Stomach smooth muscle (tissue), 2 donors: ENCODE measurements at regions not wholly inside any gene's neighbourhood (a gene's known extent, or its start where the extent isn't known, plus 50 kb on each side); places are given as distances from the start of the nearest gene placed in this dataset.

Experiments
- H3K27ac ChIP-seq: one replicate; pipeline ENCODE4 v1.7.0; 2013; ENCODE audit warnings: mild to moderate bottlenecking, low read length, inconsistent platforms
- H3K27me3 ChIP-seq, 2 donors: one replicate each; pipeline ENCODE4 v1.7.0; 2013; ENCODE audit warnings: low read length in 2 of 2; ENCODE audit not compliant: insufficient read depth in 2 of 2, control insufficient read depth in 1 of 2
- H3K36me3 ChIP-seq, 2 donors: one replicate each; pipeline ENCODE4 v1.7.0; 2013; ENCODE audit warnings: low read length in 2 of 2; ENCODE audit not compliant: control insufficient read depth in 2 of 2, insufficient read depth in 2 of 2
- H3K4me1 ChIP-seq: one replicate; pipeline ENCODE4 v1.7.0; 2013; ENCODE audit warnings: low read length; ENCODE audit not compliant: control insufficient read depth, insufficient read depth
- H3K4me3 ChIP-seq, 2 donors: one replicate each; pipeline ENCODE4 v1.7.0; 2013; ENCODE audit warnings: low read length in 2 of 2
- H3K9ac ChIP-seq, 2 donors: one replicate each; pipeline ENCODE4 v1.7.0; 2013; ENCODE audit warnings: low read length in 2 of 2, mild to moderate bottlenecking in 1 of 2
- H3K9me3 ChIP-seq, 2 donors: one replicate each; pipeline ENCODE4 v1.7.0; 2013; ENCODE audit warnings: low read length in 2 of 2; ENCODE audit not compliant: control insufficient read depth in 2 of 2
- donor health status: healthy.
- donor health status: Pancreatic carcinoma.

DNA sequence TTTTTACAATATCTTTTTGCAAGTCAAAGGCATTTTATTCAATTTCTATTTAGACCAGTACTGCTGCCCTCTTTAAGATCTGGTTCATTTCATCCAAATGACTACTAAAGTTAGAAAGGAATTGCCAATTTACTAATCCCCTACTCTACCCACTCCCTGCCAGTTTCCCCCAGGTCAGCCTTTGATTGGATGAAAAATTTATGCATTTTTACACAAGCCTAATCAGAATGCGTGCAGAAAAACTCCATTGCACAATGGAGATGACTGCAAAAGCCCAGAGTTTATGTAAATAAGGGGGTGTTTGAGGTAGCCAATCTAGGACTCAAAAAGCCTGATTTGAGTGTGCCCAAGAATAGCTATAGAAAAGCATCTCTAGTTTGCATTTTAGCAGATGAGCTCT is 310.6 kb downstream of the PABPC4L start:
- Histone ChIP-seq H3K4me1 (no peaks in the 10 kb centered on the region), H3K9me3 (no peaks in the 10 kb centered on the region), H3K9ac (no peak overlapping the region), H3K27me3 (no peaks in the 10 kb centered on the region), H3K27ac (no peak overlapping the region), H3K4me3 (no peak overlapping the region), H3K36me3 (no peaks in the 10 kb centered on the region)

DNA sequence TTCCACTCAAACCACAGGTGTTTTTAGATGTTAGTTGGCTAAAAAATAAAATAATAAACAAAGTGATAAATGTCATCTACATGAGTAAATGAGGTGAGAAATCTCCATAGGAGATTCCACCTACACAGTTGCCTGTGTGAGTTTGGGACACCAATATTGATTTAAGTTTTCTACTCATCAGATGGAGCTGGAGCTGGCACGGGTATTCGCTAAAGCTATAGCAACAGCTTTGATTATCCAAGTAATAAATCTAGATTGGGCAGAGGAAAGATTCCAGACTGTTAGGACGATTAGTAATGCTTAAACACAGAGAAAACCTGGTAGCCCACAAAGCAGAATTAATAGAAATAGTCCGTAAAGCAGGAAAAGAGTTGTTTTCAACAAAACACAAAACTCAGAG is 313.9 kb downstream of the PABPC4L start:
- Histone ChIP-seq H3K27ac (no peak overlapping the region), H3K9me3 (no peaks in the 10 kb centered on the region), H3K36me3 (no peaks in the 10 kb centered on the region), H3K27me3 (no peaks in the 10 kb centered on the region), H3K9ac (no peak overlapping the region), H3K4me3 (no peak overlapping the region), H3K4me1 (no peaks in the 10 kb centered on the region)

DNA sequence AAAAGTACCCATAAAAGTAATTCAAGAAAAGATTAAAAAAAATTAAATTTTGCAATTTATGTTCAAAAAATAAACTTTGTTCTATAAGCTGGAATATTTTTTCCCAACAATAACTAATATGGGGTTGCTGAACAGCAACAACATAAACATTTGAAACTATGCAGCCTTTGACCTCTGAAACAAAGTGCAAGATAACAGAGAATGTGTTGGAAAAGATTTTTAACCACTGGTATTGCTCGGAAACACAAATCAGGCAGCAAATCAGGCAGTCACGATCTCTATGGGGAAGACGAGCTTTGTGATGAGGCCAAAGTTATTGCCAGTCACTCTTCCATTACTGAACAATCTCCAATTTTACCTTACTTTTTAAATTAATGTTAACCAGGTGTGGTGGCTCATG is 332.1 kb downstream of the PABPC4L start:
- no peak overlapping the region for H3K27ac ChIP-seq
- no peak overlapping the region for H3K4me3 ChIP-seq
- H3K4me1 ChIP-seq = no peaks in the 10 kb centered on the region
- no peaks in the 10 kb centered on the region for H3K36me3 ChIP-seq
- H3K27me3 ChIP-seq = no peaks in the 10 kb centered on the region
- H3K9ac ChIP-seq = no peak overlapping the region
- H3K9me3 ChIP-seq = no peaks in the 10 kb centered on the region

DNA sequence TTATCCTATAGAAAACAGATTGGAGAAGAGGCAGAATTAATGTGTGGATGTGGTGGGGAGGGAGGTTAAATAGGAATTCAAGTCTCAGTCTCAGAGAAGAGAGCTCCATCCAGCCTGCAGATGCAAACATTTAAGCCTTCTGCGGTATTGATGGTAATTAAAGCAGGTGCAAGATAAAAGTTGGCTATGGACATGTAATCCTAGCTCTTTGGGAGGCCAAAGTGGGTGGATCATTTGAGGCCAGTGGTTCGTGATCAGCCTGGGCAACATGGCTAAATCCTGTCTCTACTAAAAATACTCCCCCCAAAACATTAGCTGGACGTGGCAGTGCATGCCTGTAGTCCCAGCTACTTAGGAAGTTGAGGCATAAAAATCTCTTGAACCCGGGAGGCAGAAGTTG is 332.7 kb downstream of the PABPC4L start:
- no peaks in the 10 kb centered on the region for H3K4me1 ChIP-seq
- no peak overlapping the region for H3K27ac ChIP-seq
- no peak overlapping the region for H3K9ac ChIP-seq
- H3K9me3 ChIP-seq = no peaks in the 10 kb centered on the region
- H3K27me3 ChIP-seq = no peaks in the 10 kb centered on the region
- no peaks in the 10 kb centered on the region for H3K36me3 ChIP-seq
- H3K4me3 ChIP-seq = no peak overlapping the region

DNA sequence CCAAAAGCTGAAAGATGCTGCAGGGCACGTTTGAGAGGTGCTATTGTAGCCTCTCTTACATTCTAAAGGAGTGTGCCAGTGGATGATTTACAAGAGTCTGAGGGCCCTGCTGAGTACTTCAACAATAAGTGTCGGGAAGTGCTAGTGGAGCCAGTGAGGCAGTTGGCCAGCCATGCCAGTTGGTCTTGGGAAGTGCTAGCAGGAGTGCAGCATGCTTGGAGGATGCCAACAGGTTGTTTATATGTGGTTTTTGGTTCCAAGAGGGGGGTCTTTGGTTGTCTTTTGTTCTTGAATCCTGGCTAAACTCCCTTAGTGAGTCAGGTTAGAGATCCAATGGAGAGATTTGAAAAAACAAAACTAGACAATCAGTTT is 335.3 kb downstream of the PABPC4L start:
- Histone ChIP-seq H3K36me3 (no peaks in the 10 kb centered on the region), H3K27me3 (no peaks in the 10 kb centered on the region), H3K4me3 (no peak overlapping the region)

DNA sequence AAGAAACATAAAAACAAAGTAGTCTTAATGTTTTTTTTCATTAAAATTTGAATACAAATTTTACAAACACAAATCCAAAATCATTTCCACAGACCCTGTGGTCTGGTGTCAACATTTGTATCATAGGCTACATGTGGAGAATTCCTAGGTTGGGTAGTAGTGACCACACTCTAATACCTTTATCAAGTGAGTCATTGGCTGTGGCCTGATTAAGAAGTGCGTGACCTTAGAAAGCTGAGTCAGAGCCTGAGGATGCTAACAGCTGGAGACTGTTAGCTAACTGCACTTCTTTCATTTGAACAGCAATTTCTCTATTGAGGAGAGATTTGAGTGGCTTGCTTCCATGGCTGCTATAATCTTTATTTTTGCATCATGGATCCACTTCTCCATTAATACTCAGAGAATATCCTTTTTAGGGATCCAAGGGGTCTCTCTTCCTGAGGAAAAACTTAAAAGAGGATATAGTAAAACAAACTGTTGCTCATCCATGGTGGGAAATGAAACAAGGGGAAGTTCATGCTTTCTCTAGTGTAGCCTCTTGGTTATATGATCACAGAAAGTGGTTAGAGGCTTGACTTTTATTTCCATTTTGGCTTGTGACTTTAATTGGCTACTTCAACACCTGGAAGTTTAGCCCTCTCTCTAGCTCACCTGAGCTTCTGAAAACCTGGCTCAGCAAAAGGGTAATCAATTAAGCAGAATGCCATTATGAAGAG is 335.8 kb downstream of the PABPC4L start:
- Histone ChIP-seq H3K36me3 (no peaks in the 10 kb centered on the region), H3K9me3 (no peaks in the 10 kb centered on the region), H3K4me3 (no peak overlapping the region), H3K27me3 (no peaks in the 10 kb centered on the region), H3K9ac (no peak overlapping the region), H3K4me1 (no peaks in the 10 kb centered on the region), H3K27ac (no peak overlapping the region)

More for the DNA sequence above, 335.3 kb downstream of the PABPC4L start:
- no peaks in the 10 kb centered on the region for H3K9me3 ChIP-seq
- no peaks in the 10 kb centered on the region for H3K4me1 ChIP-seq
- H3K9ac ChIP-seq = no peak overlapping the region
- H3K27ac ChIP-seq = no peak overlapping the region

DNA sequence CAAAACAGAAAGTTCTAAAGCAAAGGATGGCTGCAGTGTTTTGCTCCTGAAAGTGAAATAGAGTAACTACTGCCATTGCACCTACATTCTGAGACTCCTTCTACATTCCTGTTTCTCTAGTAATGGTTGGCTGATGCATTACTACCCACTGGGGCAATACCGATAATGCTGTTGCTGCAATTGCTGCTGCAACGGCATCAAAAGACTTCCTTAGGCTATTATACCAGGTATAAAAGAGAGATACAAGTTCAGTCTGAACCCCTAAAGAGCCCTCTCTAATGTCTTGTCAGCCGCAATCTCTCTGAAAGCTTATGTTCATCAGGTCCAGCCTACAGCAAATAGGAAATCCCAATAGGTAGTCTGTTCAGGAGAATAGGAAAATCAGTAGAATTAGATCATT is 338.4 kb downstream of the PABPC4L start:
- no peaks in the 10 kb centered on the region for H3K9me3 ChIP-seq
- H3K27ac ChIP-seq = no peak overlapping the region
- no peaks in the 10 kb centered on the region for H3K36me3 ChIP-seq
- H3K4me3 ChIP-seq = no peak overlapping the region
- no peak overlapping the region for H3K9ac ChIP-seq
- no peaks in the 10 kb centered on the region for H3K4me1 ChIP-seq
- no peaks in the 10 kb centered on the region for H3K27me3 ChIP-seq

DNA sequence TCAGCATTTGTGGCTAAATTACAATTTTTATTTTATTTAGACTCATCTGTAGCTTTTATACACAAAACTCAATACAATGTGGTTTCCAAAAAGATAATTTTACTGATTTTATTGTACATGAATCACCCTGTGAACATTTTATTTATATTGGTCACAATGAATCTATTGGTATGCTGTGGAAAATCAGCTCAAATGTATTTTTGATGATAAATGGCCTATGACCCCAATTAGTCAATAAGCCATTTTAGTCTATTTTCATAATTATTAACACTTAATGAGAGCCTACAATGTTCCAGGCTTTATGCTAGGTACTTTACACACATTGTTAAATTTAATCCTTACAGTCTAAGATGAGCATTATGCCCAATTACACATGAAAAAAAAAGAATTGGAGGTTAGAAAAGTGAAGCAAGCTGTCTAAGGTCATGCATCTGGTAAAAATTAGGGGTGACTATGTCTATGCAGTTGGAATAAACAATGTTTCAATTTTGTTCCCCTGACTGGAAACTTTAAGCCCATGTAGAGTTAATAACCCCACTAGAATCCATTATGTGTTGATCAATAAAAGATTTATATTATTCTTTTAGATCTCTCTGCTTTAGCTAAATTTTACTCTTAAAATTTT is 344.7 kb downstream of the PABPC4L start:
- no peaks in the 10 kb centered on the region for H3K9me3 ChIP-seq
- H3K27me3 ChIP-seq = no peaks in the 10 kb centered on the region
- H3K36me3 ChIP-seq = no peaks in the 10 kb centered on the region
- no peak overlapping the region for H3K9ac ChIP-seq
- no peak overlapping the region for H3K27ac ChIP-seq
- H3K4me3 ChIP-seq = no peak overlapping the region
- no peaks in the 10 kb centered on the region for H3K4me1 ChIP-seq

DNA sequence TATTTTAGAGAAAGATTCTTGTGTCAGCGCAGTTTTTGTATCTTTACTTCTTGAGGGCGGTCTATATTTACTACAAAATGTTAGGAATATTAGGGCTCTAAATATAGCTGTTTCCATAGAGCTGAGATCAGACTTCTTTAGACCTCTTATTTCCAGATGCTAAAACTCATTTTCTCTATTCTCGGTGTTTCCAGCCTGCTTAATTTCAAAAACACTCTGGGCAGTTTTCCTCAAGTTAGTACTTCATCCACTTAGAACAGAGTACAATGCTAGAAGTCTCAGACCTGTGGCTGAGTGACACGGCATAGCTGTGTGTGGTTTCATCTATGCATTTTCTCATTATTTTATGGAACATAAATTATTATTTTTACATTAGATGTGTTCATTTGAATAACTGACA is 346.6 kb downstream of the PABPC4L start:
- Histone ChIP-seq H3K27me3 (no peaks in the 10 kb centered on the region), H3K9ac (no peak overlapping the region), H3K27ac (no peak overlapping the region), H3K9me3 (no peaks in the 10 kb centered on the region), H3K4me1 (no peaks in the 10 kb centered on the region), H3K36me3 (no peaks in the 10 kb centered on the region), H3K4me3 (no peak overlapping the region)

DNA sequence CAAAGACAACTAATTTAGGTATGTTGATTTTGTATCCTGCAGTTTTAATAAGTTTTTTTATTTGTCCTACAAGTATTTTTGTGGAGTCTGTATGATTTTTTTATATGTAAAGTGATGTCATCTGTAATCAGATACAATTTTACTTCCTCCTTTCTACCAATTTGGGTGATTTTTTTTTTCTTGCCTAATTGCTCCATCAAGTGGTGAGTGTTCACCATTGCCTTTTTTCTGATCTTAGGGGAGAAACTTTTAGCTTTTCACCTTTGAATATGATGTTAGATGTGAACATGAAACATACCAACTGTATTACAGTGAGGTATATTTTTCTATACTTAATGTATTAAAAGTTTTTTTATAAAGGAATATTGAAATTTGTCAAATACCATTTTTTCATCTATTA is 362.3 kb downstream of the PABPC4L start:
- Histone ChIP-seq H3K36me3 (no peaks in the 10 kb centered on the region), H3K4me3 (no peak overlapping the region), H3K27me3 (no peaks in the 10 kb centered on the region), H3K9ac (no peak overlapping the region), H3K9me3 (peaks cover 2 to 4% of the 10 kb centered on the region in 2 donors), H3K27ac (no peak overlapping the region), H3K4me1 (no peaks in the 10 kb centered on the region)

DNA sequence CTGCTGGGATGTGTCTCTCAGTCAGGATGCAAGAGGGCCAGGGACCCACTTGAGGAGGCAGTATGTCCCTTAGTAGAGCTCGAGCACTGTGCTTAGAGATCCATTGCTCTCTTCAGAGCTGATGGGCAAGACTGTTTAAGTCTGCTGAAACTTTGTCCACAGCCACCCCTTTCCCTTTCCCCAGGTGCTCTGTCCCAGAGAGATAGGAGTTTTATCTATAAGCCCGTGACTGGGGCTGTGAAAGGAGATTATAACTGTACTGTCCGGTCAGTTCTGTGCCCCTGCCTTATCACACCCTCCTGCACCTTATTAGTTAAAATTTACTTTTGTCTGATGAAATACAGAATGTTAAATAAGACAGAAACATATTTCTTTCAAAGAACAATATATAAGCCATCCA is 378.4 kb downstream of the PABPC4L start:
- H3K27me3 ChIP-seq = no peaks in the 10 kb centered on the region
- no peak overlapping the region for H3K9ac ChIP-seq
- no peak overlapping the region for H3K4me3 ChIP-seq
- no peak overlapping the region for H3K27ac ChIP-seq
- H3K9me3 ChIP-seq = no peaks in the 10 kb centered on the region
- no peaks in the 10 kb centered on the region for H3K36me3 ChIP-seq
- H3K4me1 ChIP-seq = no peaks in the 10 kb centered on the region
